ENCODE measurements at regions not wholly inside any gene's neighbourhood (a gene's known extent, or its start where the extent isn't known, plus 50 kb on each side); places are given as distances from the start of the nearest gene placed in this dataset.

GRCh38 chr1:199155166-199156019, 516.6 kb downstream of the PTPRC start:
- no peak for DNase-seq (ENCODE audit: low read depth)
- no peak for TF ChIP-seq CTCF (IDR thresholded peaks at IDR 0.05; ENCODE audit: low read depth, low read length, missing control alignments)
- in situ Hi-C loops (cut with HindIII; ENCODE audit: low sequenced_read_pairs), result no loop called here
- no peak overlapping the region for H3K4me3 ChIP-seq (ENCODE audit: low read depth, low read length)

GRCh38 chr1:199157494-199157893, 518.7 kb downstream of the PTPRC start:
- in situ Hi-C loops (cut with HindIII; ENCODE audit: low sequenced_read_pairs), result no loop called here
- TF ChIP-seq CTCF (IDR thresholded peaks at IDR 0.05; ENCODE audit: low read depth, low read length, missing control alignments), result no peak
- no peak overlapping the region for H3K4me3 ChIP-seq (ENCODE audit: low read depth, low read length)
- peak; percentile 40 for DNase-seq (ENCODE audit: low read depth)

- DNase-seq (ENCODE audit: low read depth), result no peak
- no peak for TF ChIP-seq CTCF (IDR thresholded peaks at IDR 0.05; ENCODE audit: low read depth, low read length, missing control alignments)
- no peak overlapping the region for H3K4me3 ChIP-seq (ENCODE audit: low read depth, low read length)
- in situ Hi-C loops (cut with HindIII; ENCODE audit: low sequenced_read_pairs), result no loop called here
These were observed 521.9 kb downstream of the PTPRC start for GRCh38 chr1:199160521-199161318.

GRCh38 chr1:199161319-199161680, 522.5 kb downstream of the PTPRC start:
- no peak for DNase-seq (ENCODE audit: low read depth)
- TF ChIP-seq CTCF (IDR thresholded peaks at IDR 0.05; ENCODE audit: low read depth, low read length, missing control alignments), result no peak
- H3K4me3 ChIP-seq (ENCODE audit: low read depth, low read length), result no peak overlapping the region
- in situ Hi-C loops (cut with HindIII; ENCODE audit: low sequenced_read_pairs), result no loop called here

GRCh38 chr1:199161766-199162303, 523.0 kb downstream of the PTPRC start:
- no peak for TF ChIP-seq CTCF (IDR thresholded peaks at IDR 0.05; ENCODE audit: low read depth, low read length, missing control alignments)
- H3K4me3 ChIP-seq (ENCODE audit: low read depth, low read length), result no peak overlapping the region
- in situ Hi-C loops (cut with HindIII; ENCODE audit: low sequenced_read_pairs), result no loop called here
- DNase-seq (ENCODE audit: low read depth), result no peak

GRCh38 chr1:199163267-199163666, 524.4 kb downstream of the PTPRC start:
- DNase-seq (ENCODE audit: low read depth), result no peak
- H3K4me3 ChIP-seq (ENCODE audit: low read depth, low read length), result no peak overlapping the region
- TF ChIP-seq CTCF (IDR thresholded peaks at IDR 0.05; ENCODE audit: low read depth, low read length, missing control alignments), result no peak
- in situ Hi-C loops (cut with HindIII; ENCODE audit: low sequenced_read_pairs), result no loop called here
